HepG2 (cell line): ENCODE measurements at regions not wholly inside any gene's neighbourhood (a gene's known extent, or its start where the extent isn't known, plus 50 kb on each side); places are given as distances from the start of the nearest gene placed in this dataset.

Experiments used
- ARHGAP35 ChIP-seq: sonication (generic); formaldehyde crosslinking; IDR thresholded peaks from 2 replicates; pipeline ENCODE4 v1.9.0; 2022; ENCODE audit warnings: mild to moderate bottlenecking, inconsistent platforms, moderate library complexity, missing genetic modification reagents, borderline replicate concordance
- CTCF ChIP-seq: sonication (generic); formaldehyde crosslinking; IDR thresholded peaks from 2 replicates; pipeline ENCODE4 v1.5.0; 2020; ENCODE audit warnings: mild to moderate bottlenecking, missing genetic modification reagents, moderate library complexity
- FOXJ3 ChIP-seq: sonication (generic); formaldehyde crosslinking; IDR thresholded peaks from 2 replicates; pipeline ENCODE4 v1.4.0; 2020; ENCODE audit warnings: missing genetic modification reagents, mild to moderate bottlenecking, borderline replicate concordance
- MAZ ChIP-seq, 2 experiments: sonication (generic) in 1 of 2; formaldehyde crosslinking in 1 of 2; IDR thresholded peaks; 2 replicates each; pipeline versions ENCODE4 v1.5.0 to v1.6.1; 2012 to 2020; ENCODE audit warnings: low read depth in 2 of 2, mild to moderate bottlenecking in 2 of 2, borderline replicate concordance in 1 of 2, improper control_type of control experiment in 1 of 2, low read length in 1 of 2, missing genetic modification reagents in 1 of 2, moderate library complexity in 1 of 2
- POLR2A ChIP-seq, 2 experiments: IDR thresholded peaks; 2 replicates each; pipeline ENCODE4 v1.6.1; 2011; ENCODE audit warnings: low read depth in 2 of 2, low read length in 2 of 2, mild to moderate bottlenecking in 1 of 2, moderate library complexity in 1 of 2; ENCODE audit not compliant: insufficient read depth in 1 of 2
- PRMT3 ChIP-seq: sonication (generic); formaldehyde crosslinking; IDR thresholded peaks from 2 replicates; pipeline ENCODE4 v1.8.1; 2022; ENCODE audit warnings: low read depth, mild to moderate bottlenecking, moderate library complexity, missing genetic modification reagents, borderline replicate concordance
- REST ChIP-seq, 2 experiments: IDR thresholded peaks; 2 replicates each; pipeline ENCODE4 v1.6.1; 2011 to 2012; ENCODE audit warnings: low read length in 2 of 2, borderline replicate concordance in 1 of 2, low read depth in 1 of 2, mild to moderate bottlenecking in 1 of 2, moderate library complexity in 1 of 2
- SIN3A ChIP-seq: IDR thresholded peaks from 2 replicates; pipeline ENCODE4 v1.6.1; 2011; ENCODE audit warnings: low read depth, mild to moderate bottlenecking, control low read depth, low read length, borderline replicate concordance
- TCF12 ChIP-seq, 2 experiments: fragments of 450-650 bp in 1 of 2; sonication (generic) in 1 of 2; formaldehyde crosslinking in 1 of 2; IDR thresholded peaks; 2 replicates each; pipeline versions ENCODE4 v1.6.1 to v1.8.0; 2017 to 2022; ENCODE audit warnings: antibody characterized with exemption in 1 of 2, mild to moderate bottlenecking in 1 of 2, missing genetic modification reagents in 1 of 2, moderate library complexity in 1 of 2
- UBTF ChIP-seq: sonication (generic); formaldehyde crosslinking; IDR thresholded peaks from 2 replicates; pipeline ENCODE4 v1.4.0; 2020; ENCODE audit warnings: mild to moderate bottlenecking, missing genetic modification reagents
- YY1 ChIP-seq: IDR thresholded peaks from 2 replicates; pipeline ENCODE4 v1.6.1; 2011; ENCODE audit warnings: low read length, low read depth, moderate library complexity, mild to moderate bottlenecking; ENCODE audit not compliant: insufficient read depth, insufficient replicate concordance
- ZC3H4 ChIP-seq: sonication (generic); formaldehyde crosslinking; IDR thresholded peaks from 2 replicates; pipeline ENCODE4 v1.4.0; 2020; ENCODE audit warnings: missing genetic modification reagents, borderline replicate concordance
- ZNF317 ChIP-seq: sonication (generic); formaldehyde crosslinking; IDR thresholded peaks from 2 replicates; pipeline ENCODE4 v1.5.0; 2020; ENCODE audit warnings: mild to moderate bottlenecking, missing genetic modification reagents

- TF ChIP-seq REST (IDR thresholded peaks at IDR 0.05; ENCODE audit: borderline replicate concordance in 1 of 2, low read depth in 1 of 2, low read length in 2 of 2) (no peak), TCF12 (IDR thresholded peaks at IDR 0.05) (no peak), TCF12 (CRISPR knock-in tag; IDR thresholded peaks at IDR 0.05) (no peak), FOXJ3 (no peak), CTCF (CRISPR knock-in tag) (no peak), YY1 (no peak), UBTF (CRISPR knock-in tag) (no peak), ZC3H4 (no peak), ARHGAP35 (CRISPR knock-in tag) (no peak), POLR2A (IDR thresholded peaks at IDR 0.05; ENCODE audit: insufficient read depth in 1 of 2, low read depth in 2 of 2, low read length in 2 of 2) (no peak), ZNF317 (no peak), PRMT3 (no peak), SIN3A (no peak), MAZ (IDR thresholded peaks at IDR 0.05; ENCODE audit: borderline replicate concordance, low read depth, low read length) (no peak), MAZ (CRISPR knock-in tag; IDR thresholded peaks at IDR 0.05; ENCODE audit: low read depth) (no peak)
Measured at GRCh38 chr13:90518417-90518816, 829.1 kb upstream of the MIR17HG start.
